ENCODE measurements at regions not wholly inside any gene's neighbourhood (a gene's known extent, or its start where the extent isn't known, plus 50 kb on each side); places are given as distances from the start of the nearest gene placed in this dataset.
A peak's percentile ranks its signal among the peaks of the same experiment; 100 is the strongest.

- Histone ChIP-seq H3K27ac (ENCODE audit: insufficient read depth in 1 of 2, low read depth in 1 of 2, low read length in 2 of 2, poor library complexity in 1 of 2, severe bottlenecking in 2 of 2) (no peak overlapping the region), H3K4me3 (ENCODE audit: control insufficient read depth in 1 of 7, extremely low read depth in 1 of 7, insufficient read depth in 4 of 7, low read depth in 2 of 7, low read length in 6 of 7) (peak overlapping the region in 5 of 7 experiments; percentile 15 to 65 (median 39)), H3K9me3 (ENCODE audit: control extremely low read depth in 1 of 5, control insufficient read depth in 4 of 5, insufficient read depth in 2 of 5, low read depth in 1 of 5, low read length in 4 of 5) (no peaks in the 10 kb centered on the region), H3K27me3 (replicated peaks in 2 of 5; ENCODE audit: control insufficient read depth in 4 of 5, insufficient read depth in 5 of 5, low read length in 4 of 5) (peaks cover 3 to 68% (median 25%) of the 10 kb centered on the region in 5 experiments), H3K36me3 (ENCODE audit: control insufficient read depth in 4 of 4, insufficient read depth in 4 of 4, low read length in 3 of 4) (no peaks in the 10 kb centered on the region), H3K4me1 (ENCODE audit: control extremely low read depth in 1 of 4, control insufficient read depth in 4 of 4, insufficient read depth in 4 of 4, low read length in 3 of 4) (peaks cover 0 to 16% (median 12%) of the 10 kb centered on the region in 4 experiments)
- WGBS (ENCODE audit: insufficient coverage), result 0% methylated on average over 40 of the region's 54 CpGs
- ChIA-PET CTCF (interaction anchor here (0.6 to 1.5 kb wide), 3 partner anchors 24 to 311 kb away, joined by 3 to 4 read pairs (median 3); no protein-coding TSS in a partner anchor), POLR2A (no interaction called here)
- DNase-seq, result peak; percentile 36 to 70 (median 65)
Observed at GRCh38 chr1:10867138-10867721, 70.8 kb upstream of the CASZ1 start.

- H3K27me3 ChIP-seq (replicated peaks in 2 of 5; ENCODE audit: control insufficient read depth in 4 of 5, insufficient read depth in 5 of 5, low read length in 4 of 5), result peaks cover 3 to 60% (median 25%) of the 10 kb centered on the region in 5 experiments
- POLR2A ChIA-PET, result no interaction called here
- H3K27ac ChIP-seq (ENCODE audit: insufficient read depth in 1 of 2, low read depth in 1 of 2, low read length in 2 of 2, poor library complexity in 1 of 2, severe bottlenecking in 2 of 2), result no peak overlapping the region
- no peak for DNase-seq
- 83% methylated on average over 16 of the region's 17 CpGs for WGBS (ENCODE audit: insufficient coverage)
- H3K9me3 ChIP-seq (ENCODE audit: control extremely low read depth in 1 of 5, control insufficient read depth in 4 of 5, insufficient read depth in 2 of 5, low read depth in 1 of 5, low read length in 4 of 5), result no peaks in the 10 kb centered on the region
- CTCF ChIA-PET, result no interaction called here
- H3K4me1 ChIP-seq (ENCODE audit: control extremely low read depth in 1 of 4, control insufficient read depth in 4 of 4, insufficient read depth in 4 of 4, low read length in 3 of 4), result peaks cover 0 to 16% (median 12%) of the 10 kb centered on the region in 4 experiments
- peak overlapping the region in 1 of 7 experiments; percentile 49 for H3K4me3 ChIP-seq (ENCODE audit: control insufficient read depth in 1 of 7, extremely low read depth in 1 of 7, insufficient read depth in 4 of 7, low read depth in 2 of 7, low read length in 6 of 7)
- H3K36me3 ChIP-seq (ENCODE audit: control insufficient read depth in 4 of 4, insufficient read depth in 4 of 4, low read length in 3 of 4), result no peaks in the 10 kb centered on the region
Observed at GRCh38 chr1:10867914-10868598, 71.6 kb upstream of the CASZ1 start.

GRCh38 chr1:10868599-10868965 is 72.1 kb upstream of the CASZ1 start:
- ChIA-PET CTCF (interaction anchor here (0.8 kb wide), 1 partner anchor 9 kb away, joined by 3 read pairs; no protein-coding TSS in a partner anchor), POLR2A (no interaction called here)
- no peaks in the 10 kb centered on the region for H3K9me3 ChIP-seq (ENCODE audit: control extremely low read depth in 1 of 5, control insufficient read depth in 4 of 5, insufficient read depth in 2 of 5, low read depth in 1 of 5, low read length in 4 of 5)
- peaks cover 3 to 55% (median 24%) of the 10 kb centered on the region in 5 experiments for H3K27me3 ChIP-seq (replicated peaks in 2 of 5; ENCODE audit: control insufficient read depth in 4 of 5, insufficient read depth in 5 of 5, low read length in 4 of 5)
- no peak overlapping the region for H3K4me3 ChIP-seq (ENCODE audit: control insufficient read depth in 1 of 7, extremely low read depth in 1 of 7, insufficient read depth in 4 of 7, low read depth in 2 of 7, low read length in 6 of 7)
- H3K36me3 ChIP-seq (ENCODE audit: control insufficient read depth in 4 of 4, insufficient read depth in 4 of 4, low read length in 3 of 4), result no peaks in the 10 kb centered on the region
- H3K27ac ChIP-seq (ENCODE audit: insufficient read depth in 1 of 2, low read depth in 1 of 2, low read length in 2 of 2, poor library complexity in 1 of 2, severe bottlenecking in 2 of 2), result no peak overlapping the region
- WGBS (ENCODE audit: insufficient coverage), result 84% methylated on average over 6 of the region's 6 CpGs
- no peak for DNase-seq
- H3K4me1 ChIP-seq (ENCODE audit: control extremely low read depth in 1 of 4, control insufficient read depth in 4 of 4, insufficient read depth in 4 of 4, low read length in 3 of 4), result peaks cover 0 to 16% (median 12%) of the 10 kb centered on the region in 4 experiments

- Histone ChIP-seq H3K4me1 (ENCODE audit: control extremely low read depth in 1 of 4, control insufficient read depth in 4 of 4, insufficient read depth in 4 of 4, low read length in 3 of 4) (peaks cover 0 to 16% (median 12%) of the 10 kb centered on the region in 4 experiments), H3K36me3 (ENCODE audit: control insufficient read depth in 4 of 4, insufficient read depth in 4 of 4, low read length in 3 of 4) (no peaks in the 10 kb centered on the region), H3K27ac (ENCODE audit: insufficient read depth in 1 of 2, low read depth in 1 of 2, low read length in 2 of 2, poor library complexity in 1 of 2, severe bottlenecking in 2 of 2) (no peak overlapping the region), H3K27me3 (replicated peaks in 2 of 5; ENCODE audit: control insufficient read depth in 4 of 5, insufficient read depth in 5 of 5, low read length in 4 of 5) (peaks cover 0 to 41% (median 14%) of the 10 kb centered on the region in 5 experiments), H3K9me3 (ENCODE audit: control extremely low read depth in 1 of 5, control insufficient read depth in 4 of 5, insufficient read depth in 2 of 5, low read depth in 1 of 5, low read length in 4 of 5) (no peaks in the 10 kb centered on the region), H3K4me3 (ENCODE audit: control insufficient read depth in 1 of 7, extremely low read depth in 1 of 7, insufficient read depth in 4 of 7, low read depth in 2 of 7, low read length in 6 of 7) (no peak overlapping the region)
- no CpG with 5 or more reads among the region's 1 CpG for WGBS (ENCODE audit: insufficient coverage)
- no peak for DNase-seq
- POLR2A ChIA-PET, result no interaction called here
- CTCF ChIA-PET, result interaction anchor here (0.8 to 1.9 kb wide), 10 partner anchors 10 to 375 kb away, joined by 3 to 7 read pairs (median 4); no protein-coding TSS in a partner anchor
Observed at GRCh38 chr1:10869933-10870332, 73.5 kb upstream of the CASZ1 start.

GRCh38 chr1:10870493-10871096 is 74.1 kb upstream of the CASZ1 start:
- 68% methylated on average over 4 of the region's 5 CpGs for WGBS (ENCODE audit: insufficient coverage)
- POLR2A ChIA-PET, result no interaction called here
- no peak for DNase-seq
- CTCF ChIA-PET, result interaction anchor here (1.1 to 1.9 kb wide), 7 partner anchors 10 to 375 kb away, joined by 3 to 7 read pairs (median 4); no protein-coding TSS in a partner anchor
- Histone ChIP-seq H3K27me3 (replicated peaks in 2 of 5; ENCODE audit: control insufficient read depth in 4 of 5, insufficient read depth in 5 of 5, low read length in 4 of 5) (peaks cover 0 to 34% (median 11%) of the 10 kb centered on the region in 5 experiments), H3K27ac (ENCODE audit: insufficient read depth in 1 of 2, low read depth in 1 of 2, low read length in 2 of 2, poor library complexity in 1 of 2, severe bottlenecking in 2 of 2) (no peak overlapping the region), H3K36me3 (ENCODE audit: control insufficient read depth in 4 of 4, insufficient read depth in 4 of 4, low read length in 3 of 4) (no peaks in the 10 kb centered on the region), H3K9me3 (ENCODE audit: control extremely low read depth in 1 of 5, control insufficient read depth in 4 of 5, insufficient read depth in 2 of 5, low read depth in 1 of 5, low read length in 4 of 5) (no peaks in the 10 kb centered on the region), H3K4me3 (ENCODE audit: control insufficient read depth in 1 of 7, extremely low read depth in 1 of 7, insufficient read depth in 4 of 7, low read depth in 2 of 7, low read length in 6 of 7) (no peak overlapping the region), H3K4me1 (ENCODE audit: control extremely low read depth in 1 of 4, control insufficient read depth in 4 of 4, insufficient read depth in 4 of 4, low read length in 3 of 4) (peaks cover 0 to 16% (median 12%) of the 10 kb centered on the region in 4 experiments)

- Histone ChIP-seq H3K9me3 (ENCODE audit: control extremely low read depth in 1 of 5, control insufficient read depth in 4 of 5, insufficient read depth in 2 of 5, low read depth in 1 of 5, low read length in 4 of 5) (no peaks in the 10 kb centered on the region), H3K4me3 (ENCODE audit: control insufficient read depth in 1 of 7, extremely low read depth in 1 of 7, insufficient read depth in 4 of 7, low read depth in 2 of 7, low read length in 6 of 7) (no peak overlapping the region), H3K4me1 (ENCODE audit: control extremely low read depth in 1 of 4, control insufficient read depth in 4 of 4, insufficient read depth in 4 of 4, low read length in 3 of 4) (no peaks in the 10 kb centered on the region), H3K27ac (ENCODE audit: insufficient read depth in 1 of 2, low read depth in 1 of 2, low read length in 2 of 2, poor library complexity in 1 of 2, severe bottlenecking in 2 of 2) (no peak overlapping the region), H3K36me3 (ENCODE audit: control insufficient read depth in 4 of 4, insufficient read depth in 4 of 4, low read length in 3 of 4) (no peaks in the 10 kb centered on the region), H3K27me3 (replicated peaks in 2 of 5; ENCODE audit: control insufficient read depth in 4 of 5, insufficient read depth in 5 of 5, low read length in 4 of 5) (peaks cover 0 to 16% (median 3%) of the 10 kb centered on the region in 5 experiments)
- CTCF ChIA-PET, result no interaction called here
- 90% methylated on average over 5 of the region's 6 CpGs for WGBS (ENCODE audit: insufficient coverage)
- DNase-seq, result no peak
- POLR2A ChIA-PET, result no interaction called here
Observed at GRCh38 chr1:10873189-10873588, 76.7 kb upstream of the CASZ1 start.

- no peaks in the 10 kb centered on the region for H3K4me1 ChIP-seq (ENCODE audit: control extremely low read depth in 1 of 4, control insufficient read depth in 4 of 4, insufficient read depth in 4 of 4, low read length in 3 of 4)
- CTCF ChIA-PET, result no interaction called here
- POLR2A ChIA-PET, result no interaction called here
- DNase-seq, result no peak
- no peak overlapping the region for H3K27ac ChIP-seq (ENCODE audit: insufficient read depth in 1 of 2, low read depth in 1 of 2, low read length in 2 of 2, poor library complexity in 1 of 2, severe bottlenecking in 2 of 2)
- no peaks in the 10 kb centered on the region for H3K9me3 ChIP-seq (ENCODE audit: control extremely low read depth in 1 of 5, control insufficient read depth in 4 of 5, insufficient read depth in 2 of 5, low read depth in 1 of 5, low read length in 4 of 5)
- peaks cover 0 to 7% (median 1%) of the 10 kb centered on the region in 5 experiments for H3K27me3 ChIP-seq (replicated peaks in 2 of 5; ENCODE audit: control insufficient read depth in 4 of 5, insufficient read depth in 5 of 5, low read length in 4 of 5)
- 100% methylated on average over 4 of the region's 5 CpGs for whole genome bisulfite sequencing (ENCODE audit: insufficient coverage)
- H3K36me3 ChIP-seq (ENCODE audit: control insufficient read depth in 4 of 4, insufficient read depth in 4 of 4, low read length in 3 of 4), result no peaks in the 10 kb centered on the region
- no peak overlapping the region for H3K4me3 ChIP-seq (ENCODE audit: control insufficient read depth in 1 of 7, extremely low read depth in 1 of 7, insufficient read depth in 4 of 7, low read depth in 2 of 7, low read length in 6 of 7)
Observed at GRCh38 chr1:10874351-10874750, 77.9 kb upstream of the CASZ1 start.
